ENCODE measurements at regions not wholly inside any gene's neighbourhood (a gene's known extent, or its start where the extent isn't known, plus 50 kb on each side); places are given as distances from the start of the nearest gene placed in this dataset.
"Not testable (repeated sequence)": the region's sequence is repeated elsewhere in the genome, so short reads cannot be mapped to it uniquely, and the experiment has no call there.

GRCh38 chr2:76247006-76247405 is 536.3 kb upstream of the GCFC2 start:
- DNase-seq, result no peak

- DNase-seq, result no peak
Observed at GRCh38 chr2:76211991-76212985, 501.6 kb upstream of the GCFC2 start.

GRCh38 chr2:76210551-76210950 is 499.8 kb upstream of the GCFC2 start:
- DNase-seq, result no peak

GRCh38 chr2:76204048-76204447 is 493.3 kb upstream of the GCFC2 start:
- no peak for DNase-seq

- no peak for DNase-seq
Observed at GRCh38 chr2:76202866-76203265, 492.2 kb upstream of the GCFC2 start.

GRCh38 chr2:76197842-76198448 is 487.2 kb upstream of the GCFC2 start:
- peak; percentile 31 for DNase-seq

GRCh38 chr2:76197428-76197827 is 486.7 kb upstream of the GCFC2 start:
- no peak for DNase-seq

GRCh38 chr2:76194031-76194775 is 483.5 kb upstream of the GCFC2 start:
- DNase-seq, result no peak

GRCh38 chr2:76193089-76193488 is 482.4 kb upstream of the GCFC2 start:
- DNase-seq, result no peak

GRCh38 chr2:76188334-76189008 is 477.8 kb upstream of the GCFC2 start:
- no peak for DNase-seq

- DNase-seq, result no peak
Observed at GRCh38 chr2:76187415-76187814, 476.7 kb upstream of the GCFC2 start.

GRCh38 chr2:76180676-76181075 is 470.0 kb upstream of the GCFC2 start:
- DNase-seq, result no peak

- no peak for DNase-seq
Observed at GRCh38 chr2:76178610-76179009, 467.9 kb upstream of the GCFC2 start.

- DNase-seq, result no peak
Observed at GRCh38 chr2:76175295-76175694, 464.6 kb upstream of the GCFC2 start.

- DNase-seq, result no peak
Observed at GRCh38 chr2:76174505-76174904, 463.8 kb upstream of the GCFC2 start.

GRCh38 chr2:76173206-76173605 is 462.5 kb upstream of the GCFC2 start:
- not testable (repeated sequence) for DNase-seq

GRCh38 chr2:76172154-76172595 is 461.5 kb upstream of the GCFC2 start:
- DNase-seq, result not testable (repeated sequence)

GRCh38 chr2:76170856-76171255 is 460.1 kb upstream of the GCFC2 start:
- DNase-seq, result no peak

GRCh38 chr2:76170009-76170384 is 459.3 kb upstream of the GCFC2 start:
- DNase-seq, result no peak

- no peak for DNase-seq
Observed at GRCh38 chr2:76169276-76170008, 458.7 kb upstream of the GCFC2 start.

GRCh38 chr2:76163860-76164259 is 453.1 kb upstream of the GCFC2 start:
- DNase-seq, result no peak

- DNase-seq, result no peak
Observed at GRCh38 chr2:76160670-76161069, 450.0 kb upstream of the GCFC2 start.

Measured in CD4-positive, alpha-beta T cell treated with Interleukin-17A for 1 hour (primary cell).